Nephron (organoid): ENCODE measurements at regions not wholly inside any gene's neighbourhood (a gene's known extent, or its start where the extent isn't known, plus 50 kb on each side); places are given as distances from the start of the nearest gene placed in this dataset.
A peak's percentile ranks its signal among the peaks of the same experiment; 100 is the strongest.

Source experiments
- H3K27ac Mint-ChIP-seq, 3 experiments: 2 replicates each; pipeline ENCODE4 v1.8.0; 2020; ENCODE audit warnings: mixed read lengths in 3 of 3, mild to moderate bottlenecking in 2 of 3, moderate library complexity in 1 of 3
- H3K27me3 Mint-ChIP-seq: 2 replicates; pipeline ENCODE4 v1.8.0; 2021; ENCODE audit warnings: low read depth, mild to moderate bottlenecking, moderate library complexity, mixed read lengths
- H3K36me3 Mint-ChIP-seq: 2 replicates; pipeline ENCODE4 v1.8.0; 2020; ENCODE audit warnings: low read depth, mixed read lengths
- H3K4me1 Mint-ChIP-seq: 2 replicates; pipeline ENCODE4 v1.8.0; 2020; ENCODE audit warnings: mixed read lengths
- H3K4me3 Mint-ChIP-seq, 3 experiments: 2 replicates each; pipeline ENCODE4 v1.8.0; 2020; ENCODE audit warnings: mild to moderate bottlenecking in 3 of 3, mixed read lengths in 3 of 3, moderate library complexity in 2 of 3
- H3K9me3 Mint-ChIP-seq: 2 replicates; pipeline ENCODE4 v1.8.0; 2020; ENCODE audit warnings: mixed read lengths
- CTCF ChIP-seq, 3 experiments: fragments of 200-600 bp; sonication (generic); IDR thresholded peaks; one replicate each; pipeline ENCODE4 v1.5.0; 2021; ENCODE audit warnings: antibody characterized with exemption in 3 of 3; ENCODE audit not compliant: unreplicated experiment in 3 of 3

- no peak for TF ChIP-seq CTCF (IDR thresholded peaks at IDR 0.05; ENCODE audit: unreplicated experiment in 3 of 3)
- H3K27me3 Mint-ChIP-seq = peaks cover 14% of the 10 kb centered on the region
- H3K4me1 Mint-ChIP-seq = peaks cover 25% of the 10 kb centered on the region
- H3K4me3 Mint-ChIP-seq = no peak overlapping the region
- no peaks in the 10 kb centered on the region for H3K36me3 Mint-ChIP-seq
- H3K9me3 Mint-ChIP-seq = peaks cover 4% of the 10 kb centered on the region
- H3K27ac Mint-ChIP-seq = peak overlapping the region; percentile 66 to 69 (median 68)
Observed at GRCh38 chr5:4651806-4652565, 488.1 kb upstream of the ADAMTS16 start.

DNA sequence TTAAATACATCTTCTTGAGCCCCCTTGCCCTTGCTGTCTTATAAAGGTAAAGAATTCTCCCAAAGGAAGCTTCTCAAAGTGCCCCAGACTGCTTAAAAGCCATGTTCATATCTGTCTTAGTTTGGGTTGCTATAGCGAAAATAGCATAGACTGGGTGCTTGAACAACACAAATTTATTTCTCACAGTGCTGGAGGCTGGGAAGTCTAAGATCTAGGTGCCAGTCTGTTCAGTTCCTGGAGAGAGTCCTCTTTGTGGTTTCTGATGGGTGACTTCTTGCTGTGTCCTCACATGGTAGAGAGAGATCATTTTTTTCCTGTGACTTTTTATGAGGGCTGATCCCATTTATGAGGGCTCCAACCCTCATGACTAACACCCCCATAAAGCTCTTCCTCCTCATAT lies 486.7 kb upstream of the ADAMTS16 start:
- peaks cover 16% of the 10 kb centered on the region for H3K4me1 Mint-ChIP-seq
- peaks cover 10% of the 10 kb centered on the region for H3K27me3 Mint-ChIP-seq
- no peaks in the 10 kb centered on the region for H3K36me3 Mint-ChIP-seq
- H3K27ac Mint-ChIP-seq = peak overlapping the region; percentile 32 to 69 (median 44)
- peaks cover 4% of the 10 kb centered on the region for H3K9me3 Mint-ChIP-seq
- no peak for TF ChIP-seq CTCF (IDR thresholded peaks at IDR 0.05; ENCODE audit: unreplicated experiment in 3 of 3)
- peak overlapping the region in 1 of 3 experiments; percentile 38 for H3K4me3 Mint-ChIP-seq

- H3K4me1 Mint-ChIP-seq = peaks cover 14% of the 10 kb centered on the region
- no peak for TF ChIP-seq CTCF (IDR thresholded peaks at IDR 0.05; ENCODE audit: unreplicated experiment in 3 of 3)
- peak overlapping the region in 1 of 3 experiments; percentile 16 for H3K27ac Mint-ChIP-seq
- H3K36me3 Mint-ChIP-seq = no peaks in the 10 kb centered on the region
- H3K4me3 Mint-ChIP-seq = no peak overlapping the region
- no peaks in the 10 kb centered on the region for H3K27me3 Mint-ChIP-seq
- peaks cover 6% of the 10 kb centered on the region for H3K9me3 Mint-ChIP-seq
Observed at GRCh38 chr5:4659851-4660250, 480.3 kb upstream of the ADAMTS16 start.

GRCh38 chr5:4661326-4661725 lies 478.8 kb upstream of the ADAMTS16 start:
- H3K4me1 Mint-ChIP-seq = peaks cover 14% of the 10 kb centered on the region
- no peak for TF ChIP-seq CTCF (IDR thresholded peaks at IDR 0.05; ENCODE audit: unreplicated experiment in 3 of 3)
- peaks cover 5% of the 10 kb centered on the region for H3K9me3 Mint-ChIP-seq
- H3K36me3 Mint-ChIP-seq = no peaks in the 10 kb centered on the region
- H3K27me3 Mint-ChIP-seq = peaks cover under 1% of the 10 kb centered on the region
- no peak overlapping the region for H3K4me3 Mint-ChIP-seq
- peak overlapping the region; percentile 27 to 56 (median 43) for H3K27ac Mint-ChIP-seq

DNA sequence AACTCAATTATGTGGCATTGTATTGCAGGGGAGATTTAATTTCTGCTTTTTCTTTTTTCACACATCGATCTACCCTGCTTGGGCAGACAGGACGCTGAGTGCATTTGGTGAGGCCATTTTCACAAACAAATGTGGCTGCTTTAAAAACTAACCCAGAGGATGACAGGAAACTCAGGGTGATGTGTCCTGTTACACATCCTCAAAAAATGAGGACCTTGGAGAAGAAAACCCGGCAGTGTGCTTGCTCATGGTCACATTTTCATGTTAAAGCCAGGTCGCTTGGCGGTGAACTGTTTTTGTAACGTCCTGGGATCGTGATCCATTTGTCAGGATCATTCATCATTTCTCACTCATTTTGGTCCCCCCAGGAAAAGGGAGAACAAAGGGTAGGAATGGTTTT lies 478.3 kb upstream of the ADAMTS16 start:
- Mint-ChIP-seq H3K9me3 (peaks cover 2% of the 10 kb centered on the region), H3K4me3 (no peak overlapping the region), H3K4me1 (peaks cover 19% of the 10 kb centered on the region), H3K27ac (peak overlapping the region; percentile 27 to 56 (median 43)), H3K27me3 (peaks cover 5% of the 10 kb centered on the region), H3K36me3 (no peaks in the 10 kb centered on the region)
- TF ChIP-seq CTCF (IDR thresholded peaks at IDR 0.05; ENCODE audit: unreplicated experiment in 3 of 3) = no peak

- Mint-ChIP-seq H3K4me1 (peaks cover 23% of the 10 kb centered on the region), H3K4me3 (no peak overlapping the region), H3K36me3 (no peaks in the 10 kb centered on the region), H3K27me3 (peaks cover 6% of the 10 kb centered on the region), H3K27ac (no peak overlapping the region), H3K9me3 (peaks cover 2% of the 10 kb centered on the region)
- TF ChIP-seq CTCF (IDR thresholded peaks at IDR 0.05; ENCODE audit: unreplicated experiment in 3 of 3) = no peak
Observed at GRCh38 chr5:4662756-4663155, 477.4 kb upstream of the ADAMTS16 start.
